ENCODE measurements at regions not wholly inside any gene's neighbourhood (a gene's known extent, or its start where the extent isn't known, plus 50 kb on each side); places are given as distances from the start of the nearest gene placed in this dataset.

GRCh38 chr9:89993678-89994630, 389.1 kb downstream of the GADD45G start:
- no peak for DNase-seq (ENCODE audit: low read depth, low spot score)

- DNase-seq (ENCODE audit: low read depth, low spot score) = no peak
Measured at GRCh38 chr9:89994988-89995613, 390.3 kb downstream of the GADD45G start.

- no peak for DNase-seq (ENCODE audit: low read depth, low spot score)
Measured at GRCh38 chr9:89996116-89996515, 391.3 kb downstream of the GADD45G start.

GRCh38 chr9:89996773-89997172, 392.0 kb downstream of the GADD45G start:
- no peak for DNase-seq (ENCODE audit: low read depth, low spot score)

- no peak for DNase-seq (ENCODE audit: low read depth, low spot score)
Measured at GRCh38 chr9:89998633-89999032, 393.8 kb downstream of the GADD45G start.

GRCh38 chr9:89999176-89999533, 394.3 kb downstream of the GADD45G start:
- no peak for DNase-seq (ENCODE audit: low read depth, low spot score)

DNA sequence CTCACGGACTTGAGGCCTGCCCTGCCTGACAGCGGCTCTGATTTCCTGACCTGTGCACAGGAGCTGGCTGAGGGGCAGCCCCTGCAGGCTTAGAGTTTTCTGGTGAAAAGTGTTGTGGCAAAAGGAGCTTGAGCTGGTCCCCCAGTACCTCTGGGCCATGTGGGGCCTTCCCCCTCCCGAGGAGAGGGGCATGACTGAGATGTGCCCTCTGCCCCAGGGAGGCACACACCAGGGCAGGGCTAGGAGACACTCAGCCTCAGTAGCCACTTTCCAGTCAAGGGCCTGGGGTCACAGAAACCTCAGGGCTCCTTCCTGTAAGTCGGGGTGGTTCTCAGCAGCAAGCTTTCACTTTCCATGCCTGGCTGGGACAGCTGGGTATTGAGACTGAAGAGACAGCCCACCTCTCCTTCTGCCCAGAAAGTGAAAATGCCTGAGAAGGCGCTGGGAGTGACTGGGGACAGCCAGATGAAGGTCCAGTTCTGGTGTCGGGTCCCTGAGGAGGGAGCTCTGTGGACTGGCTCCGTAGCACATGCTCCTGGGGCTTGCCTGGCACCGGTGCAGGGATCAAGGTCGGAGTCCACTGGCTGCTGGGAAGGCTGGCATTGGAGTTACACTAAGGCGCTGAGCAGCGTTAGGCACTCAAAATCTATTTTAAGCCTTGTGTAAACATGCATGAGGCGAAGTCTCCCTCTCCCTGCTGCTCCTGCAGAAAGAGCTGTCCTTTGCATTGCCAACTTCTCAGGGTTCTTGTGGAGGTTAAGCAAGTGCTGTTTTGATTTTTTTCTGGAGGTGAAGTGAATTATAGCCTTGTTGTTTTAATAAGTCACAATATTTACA, 394.9 kb downstream of the GADD45G start:
- peak; percentile 67 for DNase-seq (ENCODE audit: low read depth, low spot score)

GRCh38 chr9:90000925-90001324, 396.1 kb downstream of the GADD45G start:
- no peak for DNase-seq (ENCODE audit: low read depth, low spot score)

- DNase-seq (ENCODE audit: low read depth, low spot score) = no peak
Measured at GRCh38 chr9:90001747-90002146, 396.9 kb downstream of the GADD45G start.

DNA sequence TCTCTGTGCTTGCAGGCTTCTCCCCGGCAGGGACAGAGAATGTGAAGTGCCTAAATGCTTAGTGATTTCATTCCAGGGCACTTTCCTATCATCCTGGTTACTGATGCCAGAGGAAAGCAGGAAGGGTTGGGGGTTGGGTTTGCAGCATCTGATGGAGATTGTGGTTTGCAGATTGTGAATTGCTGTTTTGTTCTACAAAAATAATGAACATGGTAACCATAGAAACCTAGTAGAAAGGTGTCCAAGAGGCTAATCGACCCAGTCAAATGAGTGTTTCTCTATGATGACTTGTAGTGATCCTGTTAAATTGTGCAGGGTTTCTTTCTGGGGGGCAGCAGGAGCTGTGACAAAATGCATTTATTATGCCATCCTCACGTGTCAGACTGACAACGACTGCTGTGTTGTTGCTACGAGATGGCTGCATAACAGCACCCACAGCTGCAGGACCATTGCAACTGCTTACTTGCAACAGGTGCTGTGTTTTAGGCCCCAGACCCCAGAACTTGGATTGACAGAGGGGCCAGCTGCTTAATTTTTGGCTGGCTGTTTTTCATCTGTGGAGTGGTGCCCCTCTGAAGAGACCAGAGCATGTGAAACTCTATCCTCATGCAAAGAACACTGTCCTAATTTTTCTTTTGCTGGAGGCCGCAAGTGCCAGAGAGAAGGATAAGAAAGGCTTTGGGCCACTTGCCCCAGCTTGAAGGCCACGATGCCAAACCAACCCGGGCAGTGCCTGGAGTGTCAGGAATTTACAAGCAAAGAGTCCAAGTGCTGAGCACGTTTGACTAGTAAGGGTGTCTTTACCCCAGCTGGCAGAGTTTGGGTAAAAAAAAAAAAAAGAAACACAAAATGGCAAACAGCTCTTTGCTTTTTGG, 397.8 kb downstream of the GADD45G start:
- no peak for DNase-seq (ENCODE audit: low read depth, low spot score)

DNA sequence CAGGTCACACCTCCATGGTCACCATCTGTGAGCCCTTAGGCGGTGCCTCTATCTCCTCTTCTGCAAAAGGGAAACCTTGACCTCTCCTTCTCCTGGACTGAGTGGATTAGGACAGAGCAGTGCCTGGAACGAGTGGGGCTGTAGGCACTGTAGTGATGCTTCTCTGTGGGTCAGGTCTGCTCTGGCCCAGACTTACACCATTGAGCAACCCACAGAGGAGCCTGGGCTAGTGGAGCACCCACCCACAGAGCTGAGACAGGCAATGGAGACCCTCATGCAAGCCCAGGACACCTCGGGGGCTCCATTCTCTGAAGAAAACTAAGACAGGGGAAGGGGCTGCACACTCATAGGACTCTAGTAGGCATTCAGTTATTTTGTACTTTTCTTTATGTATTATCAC, 400.6 kb downstream of the GADD45G start:
- DNase-seq (ENCODE audit: low read depth, low spot score) = no peak

GRCh38 chr9:90007516-90008440, 403.0 kb downstream of the GADD45G start:
- no peak for DNase-seq (ENCODE audit: low read depth, low spot score)

GRCh38 chr9:90009447-90009846, 404.6 kb downstream of the GADD45G start:
- no peak for DNase-seq (ENCODE audit: low read depth, low spot score)

DNA sequence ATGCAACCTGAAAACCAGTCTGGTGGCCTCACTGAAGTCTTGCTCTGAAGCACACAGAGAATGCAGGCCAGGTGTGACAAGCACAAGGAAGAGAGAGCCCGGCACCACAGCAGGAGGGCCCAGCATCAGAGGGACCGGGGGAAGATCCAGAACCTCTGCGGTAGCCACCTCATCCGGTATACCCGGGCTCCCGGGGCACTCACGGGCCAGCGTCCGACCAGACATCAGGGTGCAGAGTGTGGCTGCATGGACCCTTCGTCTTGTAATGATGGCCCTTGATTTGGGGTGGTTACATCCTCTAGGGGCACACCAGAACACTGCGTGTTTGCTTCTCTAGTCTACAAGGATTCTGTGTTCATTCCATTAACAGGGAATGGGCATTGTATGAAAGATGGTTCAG, 406.0 kb downstream of the GADD45G start:
- DNase-seq (ENCODE audit: low read depth, low spot score) = no peak

DNA sequence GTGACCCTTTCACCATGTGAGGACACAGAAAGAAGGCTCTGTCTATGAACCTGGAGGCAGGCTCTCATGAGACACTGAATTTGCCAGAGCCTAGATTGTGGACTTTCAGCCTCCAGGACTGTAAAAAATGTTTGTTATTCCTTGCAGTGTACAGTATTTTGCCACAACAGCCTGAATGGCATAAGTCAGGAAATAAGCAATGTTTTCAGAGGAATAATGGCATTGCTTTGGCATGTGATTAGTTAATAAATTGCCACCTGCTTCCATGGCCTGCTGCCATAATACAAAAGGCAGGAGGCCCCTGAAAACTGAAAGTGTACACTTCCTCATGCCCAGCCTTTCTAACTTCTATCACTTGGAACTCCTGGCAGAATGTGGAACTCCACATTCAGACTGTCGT, 408.1 kb downstream of the GADD45G start:
- no peak for DNase-seq (ENCODE audit: low read depth, low spot score)

DNA sequence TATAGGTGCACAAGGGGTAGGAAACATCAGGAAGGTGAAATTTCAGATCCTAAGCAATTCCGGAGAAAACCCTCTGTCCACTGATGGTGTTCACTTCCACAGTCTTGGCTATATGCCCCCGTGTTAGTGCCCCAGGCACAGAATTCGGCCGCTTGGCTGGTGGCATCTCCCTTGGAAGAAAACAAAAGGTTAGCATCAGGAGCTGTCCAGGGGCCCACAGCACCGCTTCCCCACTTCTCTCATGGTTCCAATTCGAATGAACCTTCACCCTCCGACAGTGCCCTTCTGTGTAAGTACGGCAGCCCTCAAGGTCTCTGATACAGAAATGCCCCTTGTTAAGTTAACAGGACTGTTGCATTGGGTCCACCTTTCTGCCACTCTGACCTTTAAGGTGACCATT, 409.0 kb downstream of the GADD45G start:
- DNase-seq (ENCODE audit: low read depth, low spot score) = no peak

DNA sequence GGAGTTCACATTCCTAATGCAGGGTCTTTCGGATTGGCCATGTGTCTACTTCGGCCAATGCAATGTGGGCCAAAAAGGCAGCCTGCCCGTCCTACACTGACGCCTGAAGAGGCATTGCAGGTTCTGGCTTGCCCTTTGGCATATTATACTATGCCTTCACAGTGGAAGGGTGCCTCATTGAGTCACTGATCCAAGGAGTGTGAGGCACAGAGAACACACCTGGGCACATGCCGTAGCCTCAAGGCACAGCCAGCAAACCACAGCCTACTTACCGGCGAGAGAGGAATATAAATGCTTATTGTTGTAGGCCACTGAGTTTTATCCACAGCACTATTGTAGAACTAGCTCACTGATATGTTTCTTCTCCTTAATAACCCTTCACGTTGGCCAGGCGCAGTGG, 409.6 kb downstream of the GADD45G start:
- no peak for DNase-seq (ENCODE audit: low read depth, low spot score)

- DNase-seq (ENCODE audit: low read depth, low spot score) = no peak
Measured at GRCh38 chr9:90016272-90016671, 411.5 kb downstream of the GADD45G start.

GRCh38 chr9:90017679-90018078, 412.9 kb downstream of the GADD45G start:
- no peak for DNase-seq (ENCODE audit: low read depth, low spot score)

DNA sequence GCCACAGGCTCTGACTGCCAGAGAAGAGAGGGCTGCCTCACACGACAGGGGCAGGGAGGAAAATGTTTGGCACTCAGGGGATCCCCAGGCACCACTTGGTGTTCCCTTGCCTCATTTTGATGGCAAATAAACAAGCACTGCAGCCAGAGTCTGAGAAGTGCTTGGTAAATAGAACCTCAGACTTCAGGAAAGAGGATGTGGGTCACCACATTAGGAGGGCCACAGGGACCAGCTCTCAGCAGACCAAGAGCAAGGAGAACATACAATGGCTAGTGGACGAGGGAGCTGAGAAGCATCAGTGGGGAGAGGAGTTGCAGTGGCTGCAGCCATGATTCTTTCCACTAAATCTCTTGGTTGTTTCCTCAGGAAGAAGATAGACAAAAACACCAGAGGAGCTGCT, 413.9 kb downstream of the GADD45G start:
- no peak for DNase-seq (ENCODE audit: low read depth, low spot score)
